PC-9 (cell line): ENCODE measurements at regions not wholly inside any gene's neighbourhood (a gene's known extent, or its start where the extent isn't known, plus 50 kb on each side); places are given as distances from the start of the nearest gene placed in this dataset.

Experiments used
- CTCF ChIP-seq: fragments of 200-600 bp; sonication (generic); conservative IDR thresholded peaks from 2 replicates; pipeline ENCODE4 v1.6.1; 2017; ENCODE audit warnings: mixed run types, antibody characterized with exemption, mild to moderate bottlenecking, moderate library complexity
- EZH2 ChIP-seq: fragments of 200-600 bp; sonication (generic); IDR thresholded peaks from 2 replicates; pipeline ENCODE4 v1.8.0; 2017; ENCODE audit warnings: antibody characterized with exemption, low read depth

DNA sequence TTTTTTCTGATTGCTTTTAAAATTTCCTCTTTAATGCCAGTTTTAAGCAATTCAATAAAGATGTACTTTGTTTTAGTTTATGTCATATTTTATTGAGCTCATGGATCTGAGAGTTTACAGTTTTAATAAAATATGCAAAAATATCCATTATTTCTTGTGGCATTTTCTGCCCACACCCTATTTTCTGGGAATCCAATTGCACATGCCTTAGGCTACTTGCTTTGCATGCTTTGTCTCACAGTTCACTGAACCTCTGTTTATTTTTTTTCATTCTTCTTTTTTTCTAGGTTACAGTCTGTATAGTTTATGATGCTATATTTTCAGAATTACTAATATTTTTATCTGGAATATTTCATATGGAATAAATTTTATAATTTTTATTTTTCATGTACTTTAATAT, 1258.0 kb downstream of the FSCB start:
- TF ChIP-seq EZH2 (no peak), CTCF (no peak)
